HG03066 (cell line): ENCODE measurements at regions not wholly inside any gene's neighbourhood (a gene's known extent, or its start where the extent isn't known, plus 50 kb on each side); places are given as distances from the start of the nearest gene placed in this dataset.
"Not testable (repeated sequence)": the region's sequence is repeated elsewhere in the genome, so short reads cannot be mapped to it uniquely, and the experiment has no call there.

Experiments
- ATAC-seq: cut with Tn5 transposase; IDR thresholded peaks from one replicate; pipeline ENCODE4 v1.9.1; 2021; ENCODE audit warnings: low read depth; ENCODE audit not compliant: unreplicated experiment

GRCh38 chr4:126533146-126533805, 1099.5 kb upstream of the INTU start:
- no peak for ATAC-seq

- no peak for ATAC-seq
Observed at GRCh38 chr4:126539771-126540170, 1093.0 kb upstream of the INTU start.

DNA sequence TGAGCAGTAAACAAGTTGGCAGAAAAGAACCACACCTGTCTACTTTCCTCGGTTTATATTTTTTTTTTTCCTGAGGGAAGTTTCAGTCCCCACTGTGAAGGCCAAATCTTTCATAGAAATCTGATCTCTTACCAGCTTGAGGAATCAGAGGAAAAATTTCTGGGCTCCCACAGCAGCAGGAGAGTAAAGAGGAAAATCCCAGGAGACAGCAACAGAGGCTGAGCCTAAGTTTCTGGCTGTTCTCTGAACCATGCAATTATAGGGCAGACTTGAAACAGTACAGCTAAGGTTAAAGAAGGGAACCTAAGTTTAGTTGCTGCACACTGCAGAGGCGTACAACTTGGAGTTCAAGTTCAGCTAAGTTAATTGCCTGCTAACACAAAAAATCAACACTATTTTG, 1090.9 kb upstream of the INTU start:
- ATAC-seq: no peak

GRCh38 chr4:126544276-126544675, 1088.5 kb upstream of the INTU start:
- ATAC-seq: no peak

GRCh38 chr4:126546197-126546596, 1086.6 kb upstream of the INTU start:
- ATAC-seq: not testable (repeated sequence)

DNA sequence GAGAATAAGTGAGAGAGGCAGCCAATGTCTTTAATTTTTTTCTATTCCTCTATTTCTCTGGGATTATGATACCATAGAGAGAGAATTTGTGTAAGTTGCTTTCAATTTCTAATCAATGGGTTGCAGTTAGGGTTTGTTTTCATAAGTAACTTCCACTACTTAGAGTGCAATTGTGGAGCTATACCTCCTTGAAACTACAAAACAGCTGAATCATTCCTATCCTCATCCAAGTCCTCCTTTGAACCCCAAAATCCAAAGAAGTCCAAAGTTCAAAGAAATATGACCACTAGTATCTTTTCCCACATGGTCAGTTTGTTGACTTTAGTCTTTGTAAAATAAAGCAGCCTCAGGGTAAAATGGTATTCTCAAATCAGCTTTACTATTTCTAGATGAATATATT, 1085.4 kb upstream of the INTU start:
- no peak for ATAC-seq

DNA sequence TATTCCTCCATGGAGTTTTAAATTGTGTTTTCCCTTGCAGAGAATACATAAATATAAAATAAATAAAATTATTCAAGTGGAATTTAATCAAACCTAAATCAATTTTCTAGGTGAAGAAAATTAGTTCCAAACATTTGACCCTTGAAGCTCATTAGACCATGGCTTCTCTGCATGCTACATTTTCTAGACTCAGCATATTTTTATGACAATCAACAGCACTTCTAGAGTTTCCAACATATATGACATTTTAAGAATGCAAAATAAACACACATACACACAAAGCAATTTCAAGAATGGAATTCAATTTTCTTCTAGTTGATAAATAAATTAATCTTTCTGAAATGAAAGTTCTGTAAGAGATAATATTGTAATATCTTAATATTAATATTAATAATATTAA, 1083.9 kb upstream of the INTU start:
- ATAC-seq: no peak

- ATAC-seq: no peak
Observed at GRCh38 chr4:126552321-126552720, 1080.4 kb upstream of the INTU start.

- ATAC-seq: no peak
Observed at GRCh38 chr4:126553248-126553647, 1079.5 kb upstream of the INTU start.

- ATAC-seq: no peak
Observed at GRCh38 chr4:126558596-126558995, 1074.2 kb upstream of the INTU start.

DNA sequence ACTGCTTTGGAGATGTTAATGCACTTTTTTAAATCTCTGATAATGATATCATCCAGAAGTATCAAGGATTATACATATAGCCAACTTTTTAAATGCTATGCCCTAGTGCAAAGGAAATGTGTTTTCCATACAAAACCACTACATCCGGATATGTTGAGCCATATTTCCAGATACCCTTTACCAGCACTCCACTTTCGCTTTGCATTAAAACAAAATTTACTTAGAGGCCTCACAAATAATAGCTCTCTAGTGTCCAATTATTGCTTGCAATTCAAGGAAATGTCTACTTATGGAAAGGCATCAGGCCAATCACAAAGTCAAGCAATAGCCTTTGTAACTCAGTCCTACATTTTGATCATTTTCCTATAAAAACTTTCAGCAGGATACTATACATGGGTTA, 1072.8 kb upstream of the INTU start:
- no peak for ATAC-seq

GRCh38 chr4:126560794-126561193, 1072.0 kb upstream of the INTU start:
- ATAC-seq: no peak

- no peak for ATAC-seq
Observed at GRCh38 chr4:126563389-126563788, 1069.4 kb upstream of the INTU start.

GRCh38 chr4:126564283-126564854, 1068.4 kb upstream of the INTU start:
- ATAC-seq: no peak

DNA sequence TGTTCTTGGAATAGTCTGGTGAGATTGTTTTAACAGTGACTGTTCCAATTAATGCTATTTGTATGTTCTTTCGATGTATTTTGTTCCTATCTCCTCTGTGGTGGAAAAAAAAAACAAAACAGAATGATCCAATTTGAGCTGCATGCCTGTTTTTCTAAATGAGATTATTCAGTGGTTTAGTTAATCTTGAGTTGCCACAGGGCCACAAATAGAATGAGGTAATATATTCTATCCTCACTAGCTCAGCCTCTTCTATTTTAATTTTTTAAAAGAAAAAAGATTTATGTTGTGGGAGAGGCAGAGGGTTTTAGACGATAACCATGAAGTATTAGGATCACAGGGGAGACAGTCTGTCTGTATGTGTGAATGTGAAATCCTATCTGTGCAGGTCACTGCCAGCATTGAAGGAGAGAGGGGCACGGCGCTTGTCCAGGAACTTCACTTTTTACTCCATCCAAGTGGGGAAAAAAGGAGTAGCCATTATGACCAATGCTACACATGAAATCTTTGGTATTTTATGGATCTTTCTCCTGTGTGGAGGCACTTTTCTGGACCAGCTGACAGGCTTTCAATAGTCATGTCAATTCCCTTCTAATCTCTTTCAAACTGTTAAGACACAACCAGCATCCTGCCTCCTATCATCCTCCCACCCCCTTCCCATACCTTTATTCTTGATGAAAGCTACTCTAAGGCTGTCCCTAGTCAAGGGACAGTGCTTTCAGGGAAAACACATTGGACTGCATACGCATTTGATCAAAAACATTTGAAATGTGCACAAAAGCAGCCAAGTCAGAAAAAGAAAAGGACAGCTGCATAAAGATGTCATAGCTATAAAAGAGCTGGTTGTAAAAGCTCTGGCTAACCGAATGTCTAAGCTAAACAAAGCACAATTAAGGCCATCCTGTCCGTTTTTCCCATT, 1063.8 kb upstream of the INTU start:
- no peak for ATAC-seq

- ATAC-seq: no peak
Observed at GRCh38 chr4:126572264-126572663, 1060.5 kb upstream of the INTU start.

- no peak for ATAC-seq
Observed at GRCh38 chr4:126582737-126583136, 1050.0 kb upstream of the INTU start.

DNA sequence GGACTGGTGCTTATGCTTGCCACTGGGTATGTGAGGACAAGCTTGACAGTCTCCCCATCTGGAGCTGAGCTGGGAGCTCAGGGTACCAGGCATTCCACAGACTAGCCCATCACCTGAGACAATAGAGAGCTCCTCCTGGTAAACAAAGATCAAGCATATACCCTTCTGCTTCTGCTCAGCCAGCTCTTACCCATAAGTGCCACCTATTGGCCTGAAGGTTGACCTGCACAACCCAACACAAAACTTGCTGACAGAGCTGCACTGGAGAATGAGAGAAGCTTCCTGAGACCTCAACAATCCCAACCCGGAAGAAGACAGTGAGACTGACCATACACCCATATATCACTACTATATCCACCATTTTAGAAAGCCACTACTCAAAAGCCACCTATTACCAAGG, 1049.2 kb upstream of the INTU start:
- no peak for ATAC-seq

GRCh38 chr4:126591583-126591982, 1041.2 kb upstream of the INTU start:
- ATAC-seq: no peak

GRCh38 chr4:126592088-126592487, 1040.7 kb upstream of the INTU start:
- no peak for ATAC-seq

- ATAC-seq: no peak
Observed at GRCh38 chr4:126593626-126594025, 1039.1 kb upstream of the INTU start.

- ATAC-seq: no peak
Observed at GRCh38 chr4:126595643-126596042, 1037.1 kb upstream of the INTU start.
